GM19025 (cell line): ENCODE measurements at regions not wholly inside any gene's neighbourhood (a gene's known extent, or its start where the extent isn't known, plus 50 kb on each side); places are given as distances from the start of the nearest gene placed in this dataset.
"Not testable (repeated sequence)": the region's sequence is repeated elsewhere in the genome, so short reads cannot be mapped to it uniquely, and the experiment has no call there.

ENCODE experiments used
- ATAC-seq: cut with Tn5 transposase; IDR thresholded peaks from one replicate; pipeline ENCODE4 v1.9.1; 2021; ENCODE audit warnings: mild to moderate bottlenecking, low read depth, moderate library complexity; ENCODE audit not compliant: unreplicated experiment

DNA sequence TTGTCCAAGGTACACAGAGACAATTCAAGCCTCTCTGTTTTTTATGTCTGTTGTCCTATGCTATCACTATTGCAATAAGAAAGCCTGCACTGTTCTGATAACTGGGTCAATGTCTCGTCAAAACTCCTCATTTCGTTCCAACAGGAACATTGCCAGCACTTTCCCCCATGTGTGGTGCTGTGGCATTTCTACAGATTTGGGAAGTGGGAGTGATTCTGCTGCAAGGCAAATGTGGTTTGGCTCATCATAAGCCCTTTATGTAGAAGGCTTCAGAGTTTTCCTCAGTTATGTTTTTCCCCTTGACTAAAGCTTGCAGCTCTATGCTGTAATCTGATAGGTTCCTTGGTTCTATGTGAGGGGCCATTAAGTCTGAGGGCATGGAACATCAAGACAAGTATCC, 324.1 kb upstream of the TCF4 start:
- no peak for ATAC-seq

DNA sequence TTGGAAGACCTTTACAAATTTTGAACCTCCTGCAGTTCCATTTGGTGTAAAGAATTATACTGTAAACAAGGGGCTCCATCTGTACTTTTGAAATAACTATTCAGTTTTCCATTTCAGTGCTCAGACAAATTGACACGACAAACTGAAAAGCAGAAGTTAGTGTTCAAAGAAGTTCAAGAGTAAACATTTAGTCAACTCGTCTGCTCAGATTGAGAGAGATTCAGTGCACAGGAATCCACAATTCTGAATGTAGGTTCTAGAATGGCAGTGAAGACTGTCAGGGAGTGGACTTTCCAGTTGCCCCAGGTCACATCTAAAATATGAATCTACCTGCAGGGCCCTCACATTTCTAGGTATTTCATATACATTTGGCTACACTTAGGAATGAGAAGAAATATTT, 322.3 kb upstream of the TCF4 start:
- no peak for ATAC-seq

DNA sequence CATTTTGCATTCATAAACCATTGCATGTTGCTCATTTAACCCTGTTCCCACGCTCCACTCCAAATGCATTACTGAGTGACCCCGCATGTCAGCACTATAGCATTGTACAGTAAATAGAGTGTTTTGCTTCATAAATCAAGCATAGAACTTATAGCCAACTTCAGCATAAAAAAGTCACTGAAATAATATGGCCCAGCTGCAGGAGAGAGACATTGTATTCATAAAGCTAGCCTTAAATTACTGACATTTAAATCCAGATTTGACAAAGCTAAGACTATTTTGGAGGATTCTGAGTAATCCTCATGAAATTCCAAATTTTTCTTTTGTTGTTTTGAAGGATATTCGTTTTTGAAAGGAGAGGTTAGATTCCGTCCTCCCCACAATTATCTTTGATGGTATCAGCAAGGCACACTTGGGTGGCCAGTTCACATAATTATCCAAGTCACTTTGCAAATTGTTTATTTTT, 320.9 kb upstream of the TCF4 start:
- no peak for ATAC-seq

DNA sequence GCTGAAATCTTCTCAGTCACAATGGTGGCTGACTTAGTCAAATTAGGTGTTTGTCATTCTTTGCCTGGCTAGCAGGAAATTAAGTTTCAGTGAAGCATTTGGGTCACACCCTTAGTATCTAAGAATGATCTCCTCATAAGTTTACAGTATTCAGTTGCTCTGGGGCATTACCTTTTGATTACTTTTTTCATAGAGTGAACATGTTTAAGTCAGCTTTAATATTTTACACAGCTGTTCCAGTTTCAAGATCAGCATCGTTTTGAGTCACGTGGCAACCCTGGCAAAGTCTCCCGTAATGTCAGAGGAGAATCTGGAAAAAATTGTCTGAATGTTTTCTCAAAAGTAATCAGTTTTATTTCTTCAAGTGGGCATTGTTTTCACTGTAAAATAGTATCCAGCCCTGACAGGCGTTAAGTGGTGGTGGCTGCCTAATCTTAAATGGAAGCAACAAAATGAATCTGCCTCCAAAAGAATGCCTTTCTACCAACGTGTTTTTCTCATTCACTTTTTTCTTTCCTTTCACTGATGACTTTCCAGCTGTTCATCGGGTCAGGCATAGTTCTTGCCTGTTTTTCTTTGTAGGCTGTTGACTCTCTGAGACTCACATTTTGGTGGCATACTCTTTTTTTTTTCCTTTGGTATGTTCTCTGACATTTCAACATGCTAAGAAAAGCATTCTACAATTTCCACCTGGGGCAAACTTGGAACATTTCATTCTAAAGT, 319.6 kb upstream of the TCF4 start:
- ATAC-seq = no peak

DNA sequence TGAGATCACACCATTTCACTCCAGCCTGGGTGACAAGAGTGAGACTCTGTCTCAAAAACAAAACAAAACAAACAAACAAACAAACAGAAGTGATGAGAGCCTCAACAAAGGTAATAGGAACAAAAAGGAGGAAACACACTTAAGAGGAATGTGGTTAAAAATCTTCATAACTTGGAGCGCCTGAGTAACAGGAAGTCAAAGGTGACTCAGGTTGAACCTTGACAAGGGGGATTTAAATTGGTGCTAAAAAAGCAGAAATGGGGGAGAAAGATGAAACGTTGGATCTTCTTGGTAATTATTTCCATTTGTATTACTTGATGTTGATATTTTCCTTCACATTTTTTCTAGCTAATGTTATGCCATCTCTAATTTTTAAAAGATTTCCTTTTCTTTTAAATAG, 318.5 kb upstream of the TCF4 start:
- ATAC-seq = no peak

DNA sequence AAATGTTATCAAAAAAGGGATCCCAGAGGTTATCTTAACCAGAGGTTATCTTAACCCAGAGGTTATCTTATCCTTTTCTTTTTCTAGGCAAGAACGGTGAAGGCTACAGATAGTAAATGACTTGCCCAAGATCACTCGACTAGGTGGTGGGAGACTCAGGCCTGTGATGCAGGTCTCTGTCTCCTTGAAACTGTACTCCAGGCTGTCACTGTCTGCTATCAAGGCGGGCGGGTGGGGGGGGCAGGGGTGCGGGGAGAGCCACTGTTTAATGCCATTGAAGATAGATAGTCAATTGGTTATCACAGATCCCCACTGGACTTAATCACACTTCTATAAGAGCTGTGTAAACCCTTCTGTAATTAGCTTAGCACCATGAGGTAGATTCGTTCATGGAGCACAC, 315.9 kb upstream of the TCF4 start:
- ATAC-seq = no peak

DNA sequence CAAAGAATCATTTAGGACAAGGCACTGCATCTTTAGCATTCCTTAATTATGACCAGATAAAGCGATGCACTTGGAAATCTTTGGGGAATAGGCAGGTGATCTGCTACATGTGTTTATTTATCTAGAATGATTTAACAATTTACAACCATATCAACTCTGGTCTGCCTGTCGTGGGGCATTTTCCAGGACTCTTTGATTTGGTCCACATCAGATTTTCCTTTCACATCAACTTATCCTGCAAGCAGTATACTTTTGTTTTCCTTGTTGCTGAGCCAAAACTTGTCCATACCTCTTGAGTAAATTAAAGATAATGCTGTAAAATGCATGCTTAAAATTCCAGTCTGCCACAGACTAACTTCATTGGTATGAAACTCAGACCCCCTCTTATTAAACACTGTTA, 312.4 kb upstream of the TCF4 start:
- no peak for ATAC-seq

DNA sequence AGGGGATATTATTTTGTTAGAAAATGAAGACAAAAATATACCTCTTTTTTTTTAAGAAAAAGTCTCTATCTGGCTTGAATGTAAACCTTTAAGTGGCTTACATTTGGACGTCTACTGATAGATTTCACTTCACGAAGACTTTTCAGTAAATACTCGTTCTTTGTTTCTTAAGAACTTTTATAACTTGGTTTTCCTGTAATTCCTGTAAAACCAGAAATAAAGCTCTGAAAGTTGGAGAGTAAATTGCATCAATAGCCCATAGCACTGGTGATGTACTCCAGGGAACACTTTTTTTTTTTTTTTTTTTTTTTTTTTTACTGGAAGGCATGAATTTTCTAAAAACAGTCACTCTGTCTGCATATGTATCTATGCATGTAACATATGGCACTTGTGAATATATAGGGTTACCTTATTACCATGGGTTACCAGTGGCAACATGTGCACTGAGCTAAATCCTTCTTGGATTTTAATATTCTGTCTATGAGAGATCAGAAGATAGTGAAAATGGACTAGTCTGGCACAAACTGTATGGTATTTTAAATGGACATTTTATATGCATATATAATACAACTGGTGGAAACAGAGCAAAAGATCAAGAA, 309.2 kb upstream of the TCF4 start:
- no peak for ATAC-seq

DNA sequence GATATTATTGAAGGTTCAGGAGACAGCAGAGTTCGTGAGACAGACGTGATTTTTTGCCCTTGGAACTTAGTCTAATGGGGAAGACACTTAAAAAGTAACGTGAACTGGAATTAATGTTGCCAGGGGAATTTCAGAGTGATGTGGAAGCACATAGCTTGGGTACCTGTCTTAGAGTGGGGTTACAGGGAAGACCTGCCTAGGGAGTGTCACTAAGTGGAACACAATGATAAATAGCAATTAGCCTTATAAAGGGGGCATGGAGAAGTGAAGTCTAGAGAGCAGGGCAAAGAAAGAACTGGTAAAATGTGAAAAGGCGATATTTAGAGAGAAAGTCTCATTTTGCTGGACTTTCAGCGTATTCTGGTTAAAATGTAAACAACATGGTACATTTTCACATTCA, 306.0 kb upstream of the TCF4 start:
- no peak for ATAC-seq

DNA sequence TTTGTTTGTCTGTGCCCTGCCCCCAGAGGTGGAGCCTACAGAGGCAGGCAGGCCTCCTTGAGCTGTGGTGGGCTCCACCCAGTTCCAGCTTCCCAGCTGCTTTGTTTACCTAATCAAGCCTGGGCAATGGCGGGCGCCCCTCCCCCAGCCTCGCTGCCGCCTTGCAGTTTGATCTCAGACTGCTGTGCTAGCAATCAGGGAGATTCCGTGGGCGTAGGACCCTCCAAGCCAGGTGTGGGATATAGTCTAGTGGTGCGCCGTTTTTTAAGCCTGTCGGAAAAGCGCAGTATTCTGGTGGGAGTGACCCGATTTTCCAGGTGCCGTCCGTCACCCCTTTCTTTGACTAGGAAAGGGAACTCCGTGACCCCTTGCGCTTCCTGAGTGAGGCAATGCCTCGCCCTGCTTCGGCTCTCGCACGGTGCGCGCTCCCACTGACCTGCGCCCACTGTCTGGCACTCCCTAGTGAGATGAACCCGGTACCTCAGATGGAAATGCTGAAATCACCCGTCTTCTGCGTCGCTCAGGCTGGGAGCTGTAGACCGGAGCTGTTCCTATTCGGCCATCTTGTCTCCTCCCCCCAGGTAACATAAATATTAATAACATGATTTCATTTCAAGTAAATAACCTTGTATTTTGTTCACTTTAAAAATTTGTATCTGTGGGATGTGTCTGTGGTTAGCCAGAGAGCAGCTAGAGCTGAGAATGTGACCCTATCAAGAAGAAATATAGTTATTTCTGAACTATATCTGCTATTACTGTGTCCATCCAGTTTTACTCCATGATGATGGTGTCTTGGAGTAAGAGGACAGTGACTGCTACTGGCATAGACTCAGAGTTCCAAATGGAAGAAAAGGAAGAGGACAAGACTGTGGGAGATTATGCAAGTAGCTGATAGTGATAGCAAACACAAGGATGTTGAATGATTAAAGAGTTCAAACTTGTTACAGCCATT, 305.1 kb upstream of the TCF4 start:
- ATAC-seq = not testable (repeated sequence)

DNA sequence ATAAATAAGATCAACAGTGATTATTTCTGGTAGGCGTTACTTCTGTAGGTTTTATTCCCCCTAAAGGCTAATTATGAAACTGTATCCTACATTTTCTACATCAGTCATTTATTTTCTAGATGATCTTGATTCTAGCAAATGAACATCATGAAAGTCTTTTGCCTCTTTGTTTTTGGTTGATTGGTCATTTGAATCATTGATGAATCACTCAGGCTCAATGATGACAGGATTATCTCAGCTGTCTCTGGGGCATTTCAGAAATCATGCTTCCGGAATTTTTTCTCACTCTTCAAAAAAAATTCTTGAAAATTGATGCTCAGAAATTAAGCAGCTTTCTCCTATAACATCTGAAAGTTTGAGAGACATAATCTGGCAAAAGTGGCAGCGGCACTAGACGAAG, 298.9 kb upstream of the TCF4 start:
- ATAC-seq = no peak

DNA sequence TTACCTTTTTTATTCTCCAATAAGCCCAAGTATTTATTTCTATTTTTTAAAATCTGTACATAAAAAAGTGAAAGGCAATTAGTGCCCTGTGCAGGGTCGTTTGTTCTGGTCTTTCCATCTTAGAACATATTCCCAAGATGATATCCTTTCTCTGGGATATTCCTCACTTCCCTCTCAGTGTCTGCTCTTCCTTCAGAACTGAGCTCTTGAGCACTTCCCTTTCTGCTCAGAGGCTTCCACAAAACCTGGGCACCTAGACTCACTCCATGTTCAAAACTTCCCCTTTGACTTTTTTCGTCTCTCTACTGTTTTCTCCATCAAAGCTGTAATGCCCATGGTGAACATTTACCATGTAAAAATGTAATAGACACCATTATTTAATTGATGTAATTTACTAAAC, 296.5 kb upstream of the TCF4 start:
- no peak for ATAC-seq

DNA sequence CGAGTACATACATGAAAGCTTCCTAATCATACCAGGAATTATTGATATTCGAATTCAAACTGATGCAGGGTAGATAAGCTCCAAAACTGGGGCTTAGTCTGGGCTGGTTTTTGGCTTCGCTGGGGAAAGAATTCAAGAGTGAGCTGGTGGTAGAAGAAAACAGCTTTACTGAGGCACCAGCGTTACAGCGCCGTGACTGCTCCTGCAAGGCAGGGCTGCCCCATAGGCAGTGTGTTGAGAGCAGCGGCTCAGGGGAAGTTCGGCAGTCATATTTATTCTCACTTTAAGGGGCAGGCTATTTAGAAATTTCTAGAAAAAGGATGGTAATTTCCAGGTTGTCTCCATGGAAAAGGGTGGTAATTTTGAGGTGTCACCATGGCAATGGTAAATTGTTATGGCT, 292.6 kb upstream of the TCF4 start:
- no peak for ATAC-seq

DNA sequence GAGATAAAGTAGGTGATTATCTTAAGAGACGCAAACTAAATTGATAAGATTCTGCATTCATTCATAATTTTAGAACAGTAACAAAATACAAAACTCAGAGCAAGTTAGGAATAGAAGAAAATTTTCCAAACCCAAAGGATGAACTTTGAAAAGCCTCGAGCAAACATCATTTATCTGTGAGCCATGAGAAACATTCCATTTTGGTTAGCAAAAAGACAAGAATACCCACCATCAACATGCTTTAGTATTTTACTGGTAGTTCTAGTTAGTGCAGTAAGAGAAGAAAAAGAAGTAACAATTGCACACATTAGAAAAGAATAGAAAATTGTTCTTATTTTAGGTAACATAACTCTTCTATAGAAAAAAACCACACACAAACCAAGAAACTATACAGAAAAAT, 291.3 kb upstream of the TCF4 start:
- ATAC-seq = no peak

DNA sequence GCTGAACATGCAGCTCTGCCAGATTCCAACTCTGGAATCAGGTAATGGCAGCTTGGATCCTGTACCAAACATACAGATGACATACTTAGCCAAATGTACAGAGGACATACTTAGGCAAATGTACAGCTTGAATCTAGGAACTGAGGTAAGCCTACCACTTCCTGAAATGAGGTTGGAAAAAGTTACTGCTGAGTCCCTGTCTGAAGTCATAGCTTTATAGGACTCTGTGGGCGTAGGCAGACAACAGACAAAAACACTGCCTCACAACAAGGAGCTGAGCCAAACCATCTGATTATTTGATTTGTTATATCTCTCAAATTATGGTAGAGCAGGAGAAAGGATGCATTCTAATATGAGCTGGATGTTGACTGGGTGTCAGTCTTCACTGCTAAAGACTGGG, 290.2 kb upstream of the TCF4 start:
- ATAC-seq = no peak

DNA sequence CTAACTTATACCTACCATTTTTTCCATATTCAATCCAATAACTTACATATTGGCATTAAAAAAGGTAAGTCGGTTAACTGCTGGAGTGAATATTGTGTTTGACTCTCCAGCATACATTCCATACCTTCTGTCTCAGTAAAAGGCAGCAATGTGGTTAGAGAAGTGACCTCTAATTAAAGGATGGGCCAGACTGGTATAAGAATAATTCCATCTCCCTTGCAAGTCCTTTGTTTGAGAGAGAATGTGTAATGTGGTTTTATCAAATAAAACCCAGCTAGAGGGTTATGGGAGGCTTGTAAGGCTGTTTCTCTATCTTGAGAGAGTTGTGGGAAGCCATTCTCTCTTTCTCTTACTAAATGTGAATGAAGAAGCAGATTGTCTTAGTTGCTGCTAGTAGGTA, 289.3 kb upstream of the TCF4 start:
- ATAC-seq = no peak

DNA sequence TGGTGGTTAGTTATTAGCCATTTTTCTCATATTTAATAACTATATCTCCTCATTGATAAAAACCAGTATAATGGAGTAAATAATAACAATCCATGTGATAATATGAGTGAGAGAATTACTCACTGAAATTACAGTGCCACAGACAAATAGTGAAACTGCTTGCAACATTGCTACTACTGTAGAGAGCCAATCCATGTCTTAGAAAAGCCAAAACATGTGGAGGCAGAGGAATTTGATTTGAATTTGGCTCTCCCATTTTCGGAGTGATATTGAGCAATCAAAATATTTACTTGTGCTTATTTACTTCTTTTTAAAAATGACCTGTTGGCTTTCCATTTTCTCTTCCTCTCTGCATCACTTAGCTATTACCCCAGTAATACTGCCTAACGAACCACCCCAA, 288.3 kb upstream of the TCF4 start:
- ATAC-seq = no peak

DNA sequence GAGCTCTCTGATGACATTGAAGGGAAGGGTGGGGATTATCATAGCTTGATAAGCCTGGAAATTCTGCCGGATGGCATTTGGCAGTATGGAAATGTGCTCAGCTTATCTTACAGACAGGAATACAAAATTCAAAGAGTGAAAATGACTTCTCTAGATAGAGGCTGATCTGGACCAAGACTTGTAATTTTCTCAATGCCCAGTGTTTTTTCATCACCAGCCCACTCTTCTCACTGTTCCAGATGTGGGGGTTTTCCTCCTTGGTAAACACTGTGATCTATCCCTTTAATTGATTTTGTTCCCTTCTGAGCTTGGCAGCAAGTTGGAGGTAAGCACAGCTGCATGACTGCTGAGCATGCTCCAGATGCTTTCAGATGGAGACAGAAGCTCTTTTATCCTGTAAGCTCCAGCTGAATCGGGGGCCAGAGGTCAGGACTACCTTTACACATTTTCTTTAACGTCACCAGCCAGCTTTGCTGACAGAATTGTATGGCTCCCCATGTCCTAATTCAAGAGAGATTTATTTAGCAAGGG, 287.4 kb upstream of the TCF4 start:
- ATAC-seq = no peak

DNA sequence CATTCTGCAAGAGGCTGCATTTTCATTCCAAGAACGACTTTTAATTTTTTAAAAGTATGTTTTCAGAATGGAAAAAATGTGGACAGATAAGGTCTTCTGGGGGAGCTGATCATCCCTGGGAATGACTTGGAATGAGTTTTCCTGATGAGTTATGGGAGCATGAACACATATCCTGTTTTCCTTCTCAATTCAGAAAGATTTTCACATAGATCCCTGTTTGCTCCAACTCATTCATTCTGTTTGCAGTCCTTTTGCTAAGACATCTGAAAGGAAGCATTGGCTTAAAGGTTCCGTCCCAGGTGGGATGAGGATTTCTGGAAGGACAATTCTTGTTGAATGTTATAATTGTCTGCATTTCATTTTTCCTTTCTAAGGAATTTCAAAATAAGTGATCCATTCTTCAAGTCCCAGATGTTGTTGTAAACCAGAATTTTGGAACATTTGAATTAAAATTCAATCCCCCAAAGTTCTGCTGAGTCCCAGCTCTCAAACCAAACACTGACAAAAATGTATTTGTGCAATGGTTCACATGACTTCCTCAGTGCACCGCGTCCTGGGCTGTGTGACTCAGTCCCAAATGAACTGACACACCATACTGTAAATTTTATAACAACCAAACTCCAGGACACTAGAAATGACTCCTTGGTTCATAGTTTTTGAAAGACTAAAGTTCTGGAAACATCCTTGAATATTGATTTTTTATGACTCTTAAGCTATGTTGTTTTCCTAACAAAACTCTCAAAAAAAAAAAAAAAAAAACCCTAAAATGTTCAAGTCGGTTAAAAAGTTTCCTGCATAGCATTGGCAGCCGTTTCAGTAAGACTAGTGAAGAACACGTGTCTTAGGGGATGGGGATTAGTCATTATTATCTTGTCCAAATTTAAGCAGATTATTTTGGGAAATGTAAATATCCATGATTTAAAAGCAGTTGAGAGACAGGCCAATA, 281.8 kb upstream of the TCF4 start:
- ATAC-seq = no peak

DNA sequence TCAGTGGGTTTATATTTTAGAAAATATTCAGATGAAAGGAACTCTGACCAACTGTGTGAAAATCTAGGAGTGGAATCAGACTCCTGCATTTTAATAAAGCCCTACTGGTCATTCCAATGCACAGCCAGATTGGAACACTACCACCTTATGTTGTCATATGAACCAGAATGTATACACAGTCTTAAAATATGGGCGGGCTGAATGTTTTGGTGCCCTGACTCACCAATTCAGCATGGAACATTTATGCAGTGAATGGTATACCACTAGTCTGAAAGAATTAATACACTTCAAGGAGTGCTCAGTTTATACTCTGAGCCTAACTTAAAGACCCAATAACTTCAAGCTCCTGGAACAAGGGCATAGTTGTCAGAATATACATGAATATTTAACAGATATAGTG, 280.9 kb upstream of the TCF4 start:
- ATAC-seq = no peak
